GM12874 (cell line): ENCODE measurements at regions not wholly inside any gene's neighbourhood (a gene's known extent, or its start where the extent isn't known, plus 50 kb on each side); places are given as distances from the start of the nearest gene placed in this dataset.

Experiments
- CTCF ChIP-seq: IDR thresholded peaks from 2 replicates; pipeline ENCODE4 v1.5.1; 2011; ENCODE audit warnings: low read depth, mild to moderate bottlenecking, control low read depth, low read length, moderate library complexity; ENCODE audit not compliant: insufficient read depth

GRCh38 chr6:159473475-159474263 is 219.4 kb downstream of the SOD2 start:
- no peak for TF ChIP-seq CTCF

- TF ChIP-seq CTCF, result no peak
These were observed 222.6 kb downstream of the SOD2 start for GRCh38 chr6:159470397-159470796.

- TF ChIP-seq CTCF, result no peak
These were observed 223.6 kb downstream of the SOD2 start for GRCh38 chr6:159469443-159469842.

- no peak for TF ChIP-seq CTCF
These were observed 224.0 kb downstream of the SOD2 start for GRCh38 chr6:159468994-159469393.

GRCh38 chr6:159467473-159468041 is 225.5 kb downstream of the SOD2 start:
- TF ChIP-seq CTCF, result no peak

GRCh38 chr6:159466926-159467325 is 226.1 kb downstream of the SOD2 start:
- no peak for TF ChIP-seq CTCF

- no peak for TF ChIP-seq CTCF
These were observed 228.2 kb downstream of the SOD2 start for GRCh38 chr6:159464816-159465215.
